OCI-LY3 (cell line): ENCODE measurements at regions not wholly inside any gene's neighbourhood (a gene's known extent, or its start where the extent isn't known, plus 50 kb on each side); places are given as distances from the start of the nearest gene placed in this dataset.

Experiments
- H2AFZ ChIP-seq: fragments of 200-600, 300-600 bp; shearing (Covaris generic); 2 replicates; pipeline ENCODE4 v1.6.0; 2014; ENCODE audit warnings: antibody characterized with exemption, low read depth, low read length
- H3K27ac ChIP-seq: fragments of 200-600, 300-600 bp; sonication (generic); 2 replicates; pipeline ENCODE4 v1.5.1; 2014; ENCODE audit warnings: mild to moderate bottlenecking, low read length, moderate library complexity, mixed read lengths
- H3K27me3 ChIP-seq: fragments of 200-600, 300-600 bp; sonication (generic); 2 replicates; pipeline ENCODE4 v1.6.1; 2014; ENCODE audit warnings: low read depth, low read length, mixed read lengths
- H3K36me3 ChIP-seq: fragments of 200-600, 300-600 bp; sonication (generic); replicated peaks from 2 replicates; pipeline ENCODE3; 2014; ENCODE audit warnings: low read depth, low read length, mixed read lengths
- H3K4me1 ChIP-seq: fragments of 300-600, 200-600 bp; sonication (generic); 2 replicates; pipeline ENCODE4 v1.6.1; 2014; ENCODE audit warnings: low read length, mixed read lengths
- H3K4me2 ChIP-seq: fragments of 200-600, 300-600 bp; sonication (generic); 2 replicates; pipeline ENCODE4 v1.6.1; 2014; ENCODE audit warnings: low read length, mixed read lengths
- H3K4me3 ChIP-seq: fragments of 300-600, 200-600 bp; sonication (generic); 2 replicates; pipeline ENCODE4 v1.5.1; 2014; ENCODE audit warnings: antibody characterized with exemption, mild to moderate bottlenecking, low read length, moderate library complexity
- H3K79me2 ChIP-seq: fragments of 300-600, 200-600 bp; shearing (Covaris generic); 2 replicates; pipeline ENCODE4 v1.6.1; 2014; ENCODE audit warnings: mild to moderate bottlenecking, low read length, mixed read lengths
- H3K9ac ChIP-seq: fragments of 300-600, 200-600 bp; shearing (Covaris generic); 2 replicates; pipeline ENCODE4 v1.6.0; 2014; ENCODE audit warnings: mild to moderate bottlenecking, low read length, moderate library complexity
- H3K9me3 ChIP-seq: fragments of 200-600, 300-600 bp; shearing (Covaris generic); 2 replicates; pipeline ENCODE4 v1.6.1; 2014; ENCODE audit warnings: low read length, mixed read lengths; ENCODE audit not compliant: insufficient read depth
- H4K20me1 ChIP-seq: fragments of 200-600, 300-600 bp; sonication (generic); 2 replicates; pipeline ENCODE4 v1.6.1; 2016; ENCODE audit warnings: low read length, mixed read lengths; ENCODE audit not compliant: insufficient read depth
- EZH2phosphoT487 ChIP-seq: fragments of 200-600 bp; shearing (Covaris generic); IDR thresholded peaks from 2 replicates; pipeline ENCODE4 v1.6.1; 2018; ENCODE audit warnings: antibody characterized with exemption, mixed run types, low read depth
- TF ChIP-seq, protein P1 (sequence below): fragments of 200-600, 300-600 bp; sonication (generic); IDR thresholded peaks from 2 replicates; pipeline ENCODE4 v1.5.1; 2014; ENCODE audit warnings: antibody characterized with exemption, low read length, low read depth

DNA sequence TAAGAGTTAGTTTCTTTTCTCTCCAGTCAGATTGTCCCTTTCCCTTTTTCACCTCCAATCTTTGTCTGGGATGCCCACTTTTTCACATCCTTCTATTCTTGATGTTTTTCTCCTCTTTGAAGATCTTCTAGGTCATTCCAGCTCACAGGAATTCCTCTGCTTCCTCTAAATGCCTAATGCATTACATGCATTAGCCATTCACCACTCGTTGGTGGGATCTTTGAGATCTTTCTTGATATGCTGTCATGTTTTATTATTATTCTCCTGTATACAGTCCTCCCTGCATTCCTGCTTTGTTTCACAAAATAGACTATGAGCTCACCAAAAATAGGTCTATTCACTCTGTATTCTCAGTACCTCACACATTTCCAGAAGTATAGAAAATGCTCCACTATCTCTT is 129.0 kb downstream of the LYPLAL1 start:
- H3K27me3 ChIP-seq, result no peaks in the 10 kb centered on the region
- no peaks in the 10 kb centered on the region for H3K36me3 ChIP-seq
- no peak overlapping the region for H3K4me3 ChIP-seq
- peaks cover 7% of the 10 kb centered on the region; the same call in 1 of the 2 replicates for H3K4me1 ChIP-seq
- H3K9me3 ChIP-seq, result no peaks in the 10 kb centered on the region
- no peak overlapping the region for H2AFZ ChIP-seq
- no peak overlapping the region for H3K4me2 ChIP-seq
- no peak overlapping the region for H3K27ac ChIP-seq
- TF ChIP-seq, protein P1, sequence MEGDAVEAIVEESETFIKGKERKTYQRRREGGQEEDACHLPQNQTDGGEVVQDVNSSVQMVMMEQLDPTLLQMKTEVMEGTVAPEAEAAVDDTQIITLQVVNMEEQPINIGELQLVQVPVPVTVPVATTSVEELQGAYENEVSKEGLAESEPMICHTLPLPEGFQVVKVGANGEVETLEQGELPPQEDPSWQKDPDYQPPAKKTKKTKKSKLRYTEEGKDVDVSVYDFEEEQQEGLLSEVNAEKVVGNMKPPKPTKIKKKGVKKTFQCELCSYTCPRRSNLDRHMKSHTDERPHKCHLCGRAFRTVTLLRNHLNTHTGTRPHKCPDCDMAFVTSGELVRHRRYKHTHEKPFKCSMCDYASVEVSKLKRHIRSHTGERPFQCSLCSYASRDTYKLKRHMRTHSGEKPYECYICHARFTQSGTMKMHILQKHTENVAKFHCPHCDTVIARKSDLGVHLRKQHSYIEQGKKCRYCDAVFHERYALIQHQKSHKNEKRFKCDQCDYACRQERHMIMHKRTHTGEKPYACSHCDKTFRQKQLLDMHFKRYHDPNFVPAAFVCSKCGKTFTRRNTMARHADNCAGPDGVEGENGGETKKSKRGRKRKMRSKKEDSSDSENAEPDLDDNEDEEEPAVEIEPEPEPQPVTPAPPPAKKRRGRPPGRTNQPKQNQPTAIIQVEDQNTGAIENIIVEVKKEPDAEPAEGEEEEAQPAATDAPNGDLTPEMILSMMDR, result no peak
- TF ChIP-seq EZH2phosphoT487, result no peak
- H3K79me2 ChIP-seq, result no peaks in the 10 kb centered on the region
- H4K20me1 ChIP-seq, result no peaks in the 10 kb centered on the region
- H3K9ac ChIP-seq, result no peak overlapping the region

DNA sequence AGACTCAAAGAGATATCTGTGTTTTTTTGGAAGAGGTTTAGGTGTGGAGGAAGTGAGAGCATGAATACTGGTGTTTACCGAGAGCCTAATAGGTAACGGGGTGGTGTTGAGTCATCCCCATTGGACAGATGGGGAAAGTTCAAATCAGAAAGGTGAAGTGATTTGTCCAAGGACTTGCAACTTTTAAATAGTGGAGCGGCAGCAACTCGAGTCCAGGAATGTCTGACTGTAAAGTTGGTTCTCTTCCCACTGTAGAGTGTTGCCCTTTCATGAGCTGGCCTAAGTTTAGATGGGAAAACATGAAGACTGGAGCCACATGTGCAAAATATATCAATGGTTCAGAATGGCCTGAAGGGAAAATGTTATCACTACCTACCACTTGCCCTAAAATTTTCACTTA is 125.7 kb downstream of the LYPLAL1 start:
- no peak for TF ChIP-seq EZH2phosphoT487
- TF ChIP-seq, protein P1, result no peak
- no peaks in the 10 kb centered on the region for H4K20me1 ChIP-seq
- peaks cover 7% of the 10 kb centered on the region; the same call in 1 of the 2 replicates for H3K4me1 ChIP-seq

DNA sequence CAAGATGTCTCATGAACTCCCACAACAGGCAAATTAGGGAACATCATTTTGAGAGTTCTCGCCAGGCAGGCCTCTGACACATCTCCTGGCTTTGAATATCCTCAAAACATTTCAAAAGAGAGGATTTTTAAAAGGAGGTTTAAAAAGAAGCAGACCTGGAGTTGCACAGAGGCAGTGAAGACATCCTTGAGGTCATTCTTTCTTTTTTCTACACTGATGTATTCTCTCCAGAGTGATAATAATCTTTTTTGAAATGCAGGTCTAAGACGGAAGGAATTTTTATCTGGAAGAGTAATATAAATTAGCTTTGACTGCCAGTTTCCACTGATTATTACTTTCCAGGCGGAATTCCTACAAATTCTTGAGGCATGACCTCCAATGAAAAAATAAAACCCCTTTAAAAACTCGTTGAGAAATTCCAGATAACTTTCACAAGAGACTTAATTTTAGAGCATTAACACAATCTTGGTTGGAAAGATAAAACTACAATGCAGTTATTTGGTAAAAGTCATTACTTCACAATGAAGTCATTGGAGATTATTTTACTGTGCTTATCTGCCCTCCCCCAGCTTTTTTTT is 125.0 kb downstream of the LYPLAL1 start:
- Histone ChIP-seq H3K79me2 (no peaks in the 10 kb centered on the region), H2AFZ (no peak overlapping the region), H3K4me2 (no peak overlapping the region), H3K4me1 (peaks cover 7% of the 10 kb centered on the region; the same call in 1 of the 2 replicates), H3K36me3 (no peaks in the 10 kb centered on the region), H3K9ac (no peak overlapping the region), H3K4me3 (no peak overlapping the region), H4K20me1 (no peaks in the 10 kb centered on the region), H3K9me3 (no peaks in the 10 kb centered on the region), H3K27me3 (no peaks in the 10 kb centered on the region), H3K27ac (no peak overlapping the region)
- no peak for TF ChIP-seq EZH2phosphoT487
- TF ChIP-seq, protein P1, result no peak

More for the DNA sequence above, 125.7 kb downstream of the LYPLAL1 start:
- no peaks in the 10 kb centered on the region for H3K36me3 ChIP-seq
- no peak overlapping the region for H2AFZ ChIP-seq
- H3K9ac ChIP-seq, result no peak overlapping the region
- H3K27me3 ChIP-seq, result no peaks in the 10 kb centered on the region
- H3K9me3 ChIP-seq, result no peaks in the 10 kb centered on the region
- H3K79me2 ChIP-seq, result no peaks in the 10 kb centered on the region
- no peak overlapping the region for H3K4me2 ChIP-seq
- H3K4me3 ChIP-seq, result no peak overlapping the region
- no peak overlapping the region for H3K27ac ChIP-seq

- H3K36me3 ChIP-seq, result no peaks in the 10 kb centered on the region
- H3K4me2 ChIP-seq, result no peak overlapping the region
- H3K27me3 ChIP-seq, result no peaks in the 10 kb centered on the region
- H3K79me2 ChIP-seq, result no peaks in the 10 kb centered on the region
- no peaks in the 10 kb centered on the region for H4K20me1 ChIP-seq
- peaks cover 7% of the 10 kb centered on the region; the same call in 1 of the 2 replicates for H3K4me1 ChIP-seq
- no peak for TF ChIP-seq EZH2phosphoT487
- TF ChIP-seq, protein P1, result no peak
- no peak overlapping the region for H3K27ac ChIP-seq
- H3K9me3 ChIP-seq, result no peaks in the 10 kb centered on the region
- H3K9ac ChIP-seq, result no peak overlapping the region
- H2AFZ ChIP-seq, result no peak overlapping the region
- H3K4me3 ChIP-seq, result no peak overlapping the region
These were observed 123.0 kb downstream of the LYPLAL1 start for GRCh38 chr1:219296430-219297355.
